RWPE1 (cell line): ENCODE measurements at regions not wholly inside any gene's neighbourhood (a gene's known extent, or its start where the extent isn't known, plus 50 kb on each side); places are given as distances from the start of the nearest gene placed in this dataset.
"Not testable (repeated sequence)": the region's sequence is repeated elsewhere in the genome, so short reads cannot be mapped to it uniquely, and the experiment has no call there.

Source experiments
- CTCF ChIA-PET: fragments of 350-600 bp; sonication (Branson Sonifier 250); formaldehyde crosslinking; extraction: SDS; loops from one replicate; lab custom pipeline; 2021; lab: Yijun Ruan, JAX
- POLR2A ChIA-PET: fragments of 400-600 bp; formaldehyde crosslinking; extraction: SDS; loops from one replicate; lab custom pipeline; 2020; ENCODE audit warnings: antibody characterized with exemption; ENCODE audit not compliant: low non-redundant PET; lab: Yijun Ruan, JAX
- DNase-seq: peaks from one replicate; pipeline ENCODE4 v3.0.0; 2012; ENCODE audit warnings: low spot score
- H3K27ac ChIP-seq: fragments of 450-650 bp; 2 replicates; pipeline ENCODE4 v1.5.1; 2017
- CTCF ChIP-seq: fragments of 450-650 bp; conservative IDR thresholded peaks from 2 replicates; pipeline ENCODE4 v1.5.1; 2017; ENCODE audit warnings: low read depth, mild to moderate bottlenecking

GRCh38 chr10:90031776-90032175 is 330.4 kb downstream of the KIF20B start:
- H3K27ac ChIP-seq, result no peak overlapping the region
- no peak for DNase-seq
- POLR2A ChIA-PET, result no interaction called here
- CTCF ChIA-PET, result interaction anchor here (0.6 kb wide), 1 partner anchor 43 kb away, joined by 3 read pairs; no protein-coding TSS in a partner anchor
- no peak for TF ChIP-seq CTCF

- no peak for DNase-seq
- POLR2A ChIA-PET, result no interaction called here
- no peak overlapping the region for H3K27ac ChIP-seq
- no peak for TF ChIP-seq CTCF
- CTCF ChIA-PET, result interaction anchor here (0.6 kb wide), 1 partner anchor 79 kb away, joined by 3 read pairs; no protein-coding TSS in a partner anchor
Measured at GRCh38 chr10:90032519-90032918, 331.1 kb downstream of the KIF20B start.

GRCh38 chr10:90034862-90035261 is 333.5 kb downstream of the KIF20B start:
- POLR2A ChIA-PET, CTCF ChIA-PET, H3K27ac ChIP-seq, DNase-seq: not testable (repeated sequence)

- DNase-seq, result no peak
- POLR2A ChIA-PET, result no interaction called here
- H3K27ac ChIP-seq, result no peak overlapping the region
- CTCF ChIA-PET, result no interaction called here
- TF ChIP-seq CTCF, result no peak
Measured at GRCh38 chr10:90041585-90041984, 340.2 kb downstream of the KIF20B start.

GRCh38 chr10:90042075-90042474 is 340.7 kb downstream of the KIF20B start:
- ChIA-PET POLR2A (no interaction called here), CTCF (no interaction called here)
- TF ChIP-seq CTCF, result no peak
- H3K27ac ChIP-seq, result no peak overlapping the region
- no peak for DNase-seq

- no peak for TF ChIP-seq CTCF
- no peak for DNase-seq
- H3K27ac ChIP-seq, result no peak overlapping the region
- ChIA-PET CTCF (no interaction called here), POLR2A (no interaction called here)
Measured at GRCh38 chr10:90047243-90047729, 345.9 kb downstream of the KIF20B start.

GRCh38 chr10:90051053-90051452 is 349.7 kb downstream of the KIF20B start:
- ChIA-PET CTCF (no interaction called here), POLR2A (interaction anchor here (0.5 kb wide), 1 partner anchor 550 kb away, joined by 3 read pairs; no protein-coding TSS in a partner anchor)

More at GRCh38 chr10:90051053-90051452, 349.7 kb downstream of the KIF20B start:
- TF ChIP-seq CTCF, result no peak
- no peak for DNase-seq
- H3K27ac ChIP-seq, result peak overlapping the region; percentile 91
